NCI-H128 (cell line): ENCODE measurements at regions not wholly inside any gene's neighbourhood (a gene's known extent, or its start where the extent isn't known, plus 50 kb on each side); places are given as distances from the start of the nearest gene placed in this dataset.

Experiments used
- DNase-seq: peaks from one replicate; lab custom pipeline; 2025; ENCODE audit not compliant: unreplicated experiment; lab: John Stamatoyannopoulos, UW

DNA sequence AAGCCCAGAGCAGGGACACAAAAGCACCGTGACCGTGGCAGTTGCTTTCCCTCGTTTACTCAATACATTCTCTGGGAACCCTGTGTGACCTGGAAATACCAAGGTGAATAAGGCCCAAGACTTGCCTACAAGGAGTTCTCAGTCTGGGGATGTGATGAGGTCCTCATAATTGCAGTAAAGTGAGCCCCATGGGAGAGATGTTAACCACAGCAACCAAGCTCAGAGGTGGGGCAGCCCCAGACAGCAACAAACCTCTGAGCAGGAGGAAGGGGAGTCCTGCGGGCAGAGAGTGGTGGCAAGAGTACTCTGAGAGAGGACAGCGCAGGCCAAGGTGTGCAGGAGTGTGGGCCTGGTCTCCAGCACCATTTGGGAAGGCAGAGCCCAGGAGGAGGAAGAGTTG is 91.6 kb downstream of the TTC32 start:
- no peak for DNase-seq

DNA sequence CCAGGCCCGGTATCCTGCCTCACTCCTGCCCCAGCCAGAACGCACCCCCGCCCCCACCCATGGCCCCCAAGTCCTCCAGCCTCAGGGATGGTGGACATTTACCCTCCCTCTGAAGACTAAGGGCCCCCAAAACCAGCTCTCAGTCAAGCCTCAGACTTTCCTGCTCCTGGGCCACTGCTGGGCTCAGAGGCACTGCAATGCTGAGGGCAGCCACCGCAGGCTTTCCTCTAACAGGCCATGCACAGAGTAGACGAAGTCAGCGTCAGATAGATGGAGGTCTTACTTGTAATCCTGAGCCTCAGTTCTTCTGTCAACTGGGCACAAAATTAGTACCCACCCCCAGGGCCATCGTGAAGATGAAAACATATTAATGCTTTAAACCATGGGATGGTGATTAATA is 92.6 kb downstream of the TTC32 start:
- no peak for DNase-seq

DNA sequence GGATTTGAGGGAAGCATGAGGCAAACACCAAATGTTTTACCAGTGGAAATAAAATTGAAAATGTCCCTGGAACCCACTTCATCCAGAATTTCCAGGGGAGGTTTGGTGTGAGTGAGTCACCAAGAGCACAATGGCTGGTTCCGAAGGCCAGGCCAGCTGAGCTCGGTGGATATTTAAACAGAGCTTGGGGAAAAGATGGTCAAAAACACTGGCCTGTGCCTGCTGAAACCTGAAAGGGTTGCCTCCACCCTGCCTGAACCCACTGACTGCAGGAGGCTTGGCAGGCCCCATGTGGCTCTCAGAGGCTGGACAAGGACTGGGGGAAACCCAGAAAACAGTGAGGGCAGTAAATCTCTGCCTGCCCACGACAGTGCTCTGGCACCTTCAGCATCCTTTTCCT is 93.9 kb downstream of the TTC32 start:
- DNase-seq = no peak

DNA sequence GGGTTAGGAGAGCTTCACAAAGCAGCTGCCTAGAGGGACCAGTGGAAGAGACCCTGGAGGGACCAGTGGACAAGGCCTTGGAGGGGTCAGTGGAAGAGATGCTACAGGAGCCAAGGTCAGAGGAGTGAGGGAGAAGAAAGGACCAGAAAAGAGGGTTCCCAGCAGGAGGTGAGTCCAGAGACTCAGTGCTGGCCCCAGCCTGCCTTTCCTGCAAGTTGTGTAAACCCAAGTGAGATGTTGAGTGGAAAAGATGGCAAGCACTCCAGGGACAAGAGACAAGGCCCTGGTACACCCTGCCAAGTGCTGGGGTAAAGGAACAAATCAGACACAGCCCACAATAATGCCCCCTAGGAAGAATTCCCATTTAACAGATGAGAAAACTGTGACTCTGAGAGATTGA is 94.4 kb downstream of the TTC32 start:
- no peak for DNase-seq

DNA sequence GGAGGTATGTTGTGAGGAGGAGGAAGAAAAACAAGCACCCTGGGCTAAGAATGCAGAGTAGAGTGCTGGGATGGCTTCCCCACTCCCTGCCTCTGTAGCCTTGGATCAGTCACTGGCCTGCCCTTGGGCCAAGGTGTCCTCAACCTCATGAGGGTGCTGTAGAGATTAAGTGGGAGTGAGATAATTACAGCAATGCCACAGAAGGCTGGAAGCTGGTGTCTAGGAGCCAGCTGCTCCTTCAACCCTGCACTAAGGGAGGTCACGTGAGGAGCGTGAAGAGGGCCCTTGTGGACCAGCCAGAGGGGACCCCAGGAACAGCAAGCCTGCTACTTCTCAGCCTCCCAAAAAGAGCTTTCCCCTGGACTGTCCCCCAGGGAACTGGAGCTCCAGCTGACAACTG is 95.2 kb downstream of the TTC32 start:
- DNase-seq = no peak

DNA sequence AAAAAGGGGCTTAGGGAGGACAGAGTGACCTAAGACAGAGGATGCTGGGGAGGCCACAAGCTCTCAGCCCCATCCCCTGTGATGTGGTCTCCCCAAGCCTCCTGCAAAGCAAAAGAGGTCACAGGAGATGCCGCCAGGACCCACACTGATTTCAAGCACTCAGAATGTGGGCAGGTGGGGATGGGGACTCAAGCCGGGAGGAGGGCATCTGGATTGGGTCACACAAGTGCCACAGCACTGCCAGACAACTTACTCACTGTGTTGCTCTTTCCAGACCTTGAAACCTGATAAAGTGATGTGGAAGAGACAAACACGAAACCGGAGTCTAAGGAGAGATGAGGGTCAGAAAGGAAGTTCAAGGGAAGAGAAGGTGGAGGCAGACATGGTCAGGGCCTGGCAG is 95.7 kb downstream of the TTC32 start:
- no peak for DNase-seq

DNA sequence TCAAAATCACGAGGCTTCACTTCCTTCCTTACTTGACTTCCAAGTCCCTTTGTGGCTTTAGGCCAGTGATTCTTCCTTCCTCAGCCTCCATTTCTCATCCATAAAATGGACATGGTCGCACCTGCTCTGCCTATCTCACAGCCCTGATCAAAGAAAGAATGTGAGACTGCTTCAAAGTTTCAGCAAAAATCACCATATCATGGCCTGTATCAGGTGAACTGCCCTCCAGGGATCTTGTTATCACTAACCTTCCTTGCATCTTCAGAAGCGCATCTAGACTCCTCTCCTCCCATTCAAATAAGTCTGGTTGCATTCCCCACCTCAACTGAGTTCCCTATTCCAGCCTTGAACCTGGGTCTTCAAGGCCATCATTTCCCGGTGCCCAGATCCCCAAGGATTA is 96.5 kb downstream of the TTC32 start:
- no peak for DNase-seq

DNA sequence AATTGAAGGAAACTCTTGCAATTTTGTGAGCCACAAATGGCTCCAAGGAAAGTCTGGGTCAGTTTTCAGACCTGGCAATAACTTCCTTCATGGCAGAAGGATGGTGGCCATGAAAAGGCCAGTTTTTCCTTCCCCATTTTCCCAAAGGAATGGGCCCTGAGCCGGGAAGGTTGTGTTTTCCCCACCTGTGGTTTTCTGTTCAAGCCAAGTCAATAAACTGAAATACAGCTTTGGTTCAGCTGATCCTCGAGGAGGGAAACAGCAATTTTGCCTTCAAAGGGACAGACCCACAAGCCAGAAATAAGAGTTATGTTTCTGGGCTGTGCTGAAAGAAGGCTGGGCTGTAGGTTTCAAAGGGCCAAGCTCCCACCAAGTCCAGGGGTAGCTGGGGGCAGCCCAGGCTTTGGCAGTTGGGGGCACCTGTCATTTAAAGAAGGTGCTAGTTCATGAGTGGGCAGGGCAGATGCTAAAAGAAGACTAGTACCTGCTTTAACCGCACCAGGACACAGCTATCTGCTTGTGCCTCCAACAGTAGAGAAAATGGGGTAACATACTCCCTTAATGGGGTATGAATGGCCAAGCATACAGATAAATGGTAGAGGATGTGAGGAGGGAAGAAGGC is 97.0 kb downstream of the TTC32 start:
- no peak for DNase-seq

DNA sequence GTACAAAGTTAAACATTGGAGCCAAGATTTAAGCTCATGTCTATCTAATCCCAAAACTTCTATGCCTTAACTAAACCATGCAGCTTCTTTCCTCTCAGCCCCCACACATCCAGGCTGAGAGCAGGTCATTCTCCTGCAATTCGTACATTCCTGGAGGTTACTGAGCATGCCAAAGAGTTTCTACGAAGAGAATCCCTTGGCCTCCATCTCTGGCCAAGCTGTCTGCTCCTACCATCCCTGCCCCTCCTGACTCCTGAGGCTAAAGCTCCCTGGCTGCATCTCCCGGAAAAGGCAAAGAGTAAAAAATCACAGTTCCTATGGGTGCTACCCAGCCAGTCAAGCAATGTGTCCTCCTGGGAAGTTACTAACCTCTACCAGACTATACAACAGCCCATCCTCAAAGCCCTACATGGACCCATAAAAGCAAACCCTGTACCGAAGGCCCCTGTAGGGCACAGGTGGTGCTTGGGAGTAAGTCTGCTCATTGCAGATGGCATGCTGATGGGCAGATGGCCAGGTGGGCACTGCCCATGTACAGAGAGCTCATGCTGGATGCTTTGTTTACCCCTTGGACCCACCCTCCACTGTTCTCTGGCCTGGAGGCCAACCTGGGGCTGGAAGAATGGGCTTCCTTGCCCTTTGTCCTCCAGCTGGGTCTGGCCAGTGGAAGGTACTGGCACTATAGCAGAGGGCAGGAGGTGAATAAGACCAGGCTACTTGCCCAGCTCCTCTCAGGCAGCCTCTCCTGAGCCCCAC is 99.5 kb downstream of the TTC32 start:
- no peak for DNase-seq

DNA sequence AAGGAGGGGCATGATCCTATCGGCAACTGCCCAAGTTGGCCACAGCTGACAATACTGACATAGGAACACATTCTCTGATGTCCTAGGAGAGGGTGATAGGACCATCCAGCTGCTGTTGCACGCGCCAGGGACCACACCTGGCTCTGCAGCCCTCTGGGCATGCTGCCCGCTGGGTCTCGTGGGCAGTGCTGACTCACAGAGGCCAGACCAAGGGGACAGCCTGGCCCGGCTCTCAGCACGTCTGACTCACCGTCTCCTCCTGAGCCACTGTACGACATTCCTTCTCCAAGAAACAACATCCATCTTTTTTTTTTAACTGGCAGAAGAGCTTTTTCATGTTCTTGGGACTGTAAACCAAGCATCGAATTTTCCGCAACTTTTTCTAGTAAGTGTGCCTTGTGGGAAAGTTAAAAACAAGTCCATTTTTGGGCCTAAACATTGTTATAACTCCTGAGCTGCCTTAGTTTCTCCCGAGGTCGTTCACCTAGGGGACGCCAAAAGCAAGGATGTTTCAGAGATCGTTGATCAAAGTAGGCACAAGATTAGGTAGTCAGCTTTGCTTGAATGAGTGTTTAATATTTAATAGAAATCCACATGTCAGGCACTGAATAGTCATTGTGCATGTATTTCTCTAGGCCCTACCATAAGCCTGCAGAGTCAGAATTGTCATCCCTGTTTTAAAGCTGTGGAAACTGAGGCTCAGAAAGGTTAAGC is 100.3 kb downstream of the TTC32 start:
- no peak for DNase-seq

DNA sequence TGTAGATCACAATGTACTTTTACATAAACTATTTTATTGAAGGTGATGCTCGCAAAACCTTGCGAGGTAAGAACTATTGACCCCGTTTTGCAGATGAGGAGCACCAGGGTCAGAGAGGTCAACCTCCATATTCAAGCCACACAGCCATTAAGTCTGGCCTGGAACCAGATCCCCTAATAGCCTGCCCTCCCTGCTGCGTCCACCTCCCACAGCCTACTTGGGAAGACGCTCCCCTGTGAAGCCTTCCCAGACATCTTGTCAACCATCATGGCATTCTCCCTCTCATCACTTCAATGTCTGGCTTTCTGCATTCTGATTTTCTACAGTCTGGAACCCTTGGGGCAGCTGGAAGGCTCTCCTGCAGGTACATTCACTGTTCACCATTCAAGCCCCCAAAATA is 101.0 kb downstream of the TTC32 start:
- DNase-seq = no peak

DNA sequence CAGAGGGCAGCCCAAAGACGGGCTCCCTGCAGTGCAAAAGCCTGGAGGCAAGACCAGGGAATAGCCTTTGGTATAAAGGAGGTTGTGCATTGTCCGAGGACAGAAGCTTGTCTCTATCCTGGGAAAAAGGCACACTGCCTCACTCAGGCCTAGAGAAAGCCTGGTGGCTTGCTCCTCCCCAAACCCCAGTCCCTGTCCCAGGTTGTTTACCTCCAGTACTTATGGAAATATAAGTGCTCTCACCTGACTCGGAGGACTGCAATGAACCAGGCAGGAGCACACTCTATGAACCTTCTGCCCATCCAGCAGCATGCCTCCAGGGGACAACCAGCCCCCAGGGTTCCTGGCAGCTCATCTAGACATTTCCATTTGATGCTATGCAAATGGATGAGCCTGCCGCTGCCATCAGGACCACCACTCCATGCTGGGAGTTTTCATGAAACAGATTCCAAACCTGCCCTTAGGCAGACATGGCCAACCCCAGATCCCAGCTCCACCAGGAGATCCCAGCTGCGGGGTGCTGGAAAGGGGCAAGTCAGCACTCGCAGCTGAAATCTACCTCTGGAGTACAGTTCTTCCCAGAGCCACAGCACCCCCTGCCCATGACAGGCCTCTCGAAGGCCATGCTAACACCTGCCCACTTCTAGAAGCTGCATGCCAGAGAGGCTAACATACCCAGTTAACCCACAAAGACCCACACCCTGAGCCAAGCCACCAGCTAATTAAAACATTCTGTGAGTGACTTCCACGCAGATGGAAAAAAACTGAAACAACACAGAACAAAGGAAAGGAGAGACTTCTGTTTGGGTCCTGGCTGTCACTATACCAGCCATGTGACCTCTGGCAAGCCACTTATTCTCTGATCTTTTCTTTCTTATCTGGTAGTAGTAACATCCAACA is 101.7 kb downstream of the TTC32 start:
- DNase-seq = no peak

DNA sequence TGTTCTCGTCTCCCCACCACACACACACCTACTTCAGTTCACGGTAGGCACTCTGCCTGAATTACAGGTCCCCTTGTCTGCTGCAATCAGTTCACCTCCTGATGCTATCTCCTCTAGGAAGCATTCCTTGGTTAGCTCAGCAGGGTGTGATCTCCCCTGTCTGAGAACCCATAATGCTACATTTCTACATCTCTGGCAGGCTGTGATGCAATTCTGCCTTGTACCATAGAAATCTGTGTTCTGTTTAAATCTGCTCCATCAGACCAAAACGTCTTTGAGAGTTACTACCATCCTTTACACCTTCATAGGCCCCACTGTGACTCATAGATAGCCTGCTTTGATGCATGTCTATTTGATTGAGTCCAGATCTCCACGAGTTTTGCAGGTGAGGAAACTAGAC is 103.9 kb downstream of the TTC32 start:
- no peak for DNase-seq

DNA sequence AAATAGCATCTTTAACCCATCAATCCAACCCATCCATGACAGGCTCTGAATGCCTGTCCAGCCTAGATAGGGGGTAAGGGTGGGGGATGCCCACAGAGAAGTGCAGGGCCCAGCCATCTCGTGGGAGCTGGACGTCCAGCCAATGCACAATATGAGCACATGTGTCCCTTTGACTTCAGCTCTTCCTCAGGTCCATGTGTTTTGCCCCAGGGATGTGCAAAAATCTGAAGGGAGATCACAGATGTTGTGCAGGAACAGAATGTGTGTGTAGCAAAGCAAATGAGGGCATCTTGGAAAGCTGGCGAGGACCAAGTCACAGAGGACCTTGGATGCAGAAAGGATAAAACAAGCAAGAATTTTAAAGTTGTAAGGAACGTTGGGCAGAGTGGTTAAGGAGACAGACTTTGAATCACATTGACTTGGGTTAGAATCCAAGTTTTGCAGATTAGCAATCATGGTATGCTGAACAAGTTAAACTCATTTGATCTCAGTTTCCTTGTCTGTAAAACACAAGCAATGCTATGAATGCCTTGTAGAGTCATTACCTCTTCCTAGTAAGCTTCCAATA is 104.5 kb downstream of the TTC32 start:
- DNase-seq = no peak

DNA sequence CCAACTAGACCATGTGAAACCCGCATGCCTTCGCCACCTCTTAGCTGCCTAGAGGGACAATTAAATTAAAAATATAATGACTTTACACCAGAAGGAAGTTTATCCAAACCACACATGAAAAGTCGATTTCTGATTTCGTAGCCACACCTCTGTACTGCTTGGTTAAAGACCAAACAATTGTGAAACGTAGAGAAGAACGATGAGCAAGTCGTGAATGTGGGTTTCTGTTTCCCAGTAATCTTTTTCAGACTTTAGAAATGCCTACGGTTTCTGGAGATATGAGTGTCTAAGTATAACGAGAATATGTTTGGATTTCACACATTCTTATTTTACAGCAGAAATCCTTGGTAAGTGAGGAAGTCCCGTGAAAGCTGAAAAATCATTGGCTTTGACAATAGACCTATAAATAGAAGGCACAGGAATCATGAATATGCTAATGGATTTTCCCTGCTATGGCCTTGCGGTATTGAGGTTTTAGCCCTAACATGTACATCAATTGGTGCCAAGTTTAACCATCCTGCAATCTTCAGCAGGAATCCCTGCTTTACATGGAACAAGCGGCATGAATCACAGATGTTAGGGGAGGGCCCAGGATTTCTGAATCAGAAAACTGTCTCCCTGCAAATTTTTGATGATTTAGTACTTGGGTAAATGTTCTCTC is 105.6 kb downstream of the TTC32 start:
- DNase-seq = no peak

DNA sequence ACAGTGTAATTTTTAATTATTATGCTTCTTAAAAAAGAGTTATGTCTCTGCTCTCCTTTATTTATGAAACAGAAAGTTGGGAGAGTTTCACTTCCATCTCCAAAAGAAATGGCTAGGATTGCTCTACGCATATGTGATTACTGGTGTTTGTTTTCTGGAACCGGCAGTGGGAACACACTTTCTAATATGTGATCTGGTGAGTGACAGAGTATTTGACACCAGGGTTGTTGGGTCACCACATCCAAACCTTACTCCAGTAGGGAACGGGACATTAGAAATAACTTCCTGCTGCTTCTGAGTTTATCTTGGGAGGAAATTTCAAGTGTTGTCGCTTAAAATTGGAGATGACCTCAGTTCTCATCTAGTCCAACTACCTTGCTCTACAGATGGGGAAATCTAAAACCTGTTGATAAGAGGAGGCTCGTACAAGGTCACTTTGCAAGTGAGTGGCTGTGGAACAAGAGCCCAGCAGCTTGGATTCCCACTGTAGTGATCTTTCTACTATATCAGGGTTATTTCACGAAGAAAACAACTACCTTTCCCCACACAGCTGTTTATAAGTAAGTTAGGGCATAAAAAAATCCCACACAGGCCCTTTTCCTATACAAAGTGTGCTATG is 108.5 kb downstream of the TTC32 start:
- DNase-seq = no peak

DNA sequence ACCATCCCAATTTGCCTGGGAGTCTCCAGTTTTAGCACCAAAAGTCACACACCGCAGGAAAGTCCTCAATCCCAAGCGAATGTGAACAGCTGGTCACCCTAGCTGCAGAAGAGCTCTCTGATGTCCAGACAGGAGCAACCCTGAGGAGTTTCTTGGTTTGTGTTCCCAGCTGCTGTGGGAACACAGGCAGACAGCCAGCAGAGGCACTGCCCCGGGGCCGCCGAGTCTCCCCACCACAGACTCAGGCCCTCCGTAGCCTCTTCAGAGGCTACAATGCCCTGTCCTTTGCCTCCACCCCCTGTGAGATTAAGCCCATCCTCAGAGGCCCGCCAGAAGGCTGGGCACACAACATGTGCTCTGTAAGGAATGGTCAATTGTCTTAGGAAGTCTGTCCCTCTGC is 111.5 kb downstream of the TTC32 start:
- no peak for DNase-seq

DNA sequence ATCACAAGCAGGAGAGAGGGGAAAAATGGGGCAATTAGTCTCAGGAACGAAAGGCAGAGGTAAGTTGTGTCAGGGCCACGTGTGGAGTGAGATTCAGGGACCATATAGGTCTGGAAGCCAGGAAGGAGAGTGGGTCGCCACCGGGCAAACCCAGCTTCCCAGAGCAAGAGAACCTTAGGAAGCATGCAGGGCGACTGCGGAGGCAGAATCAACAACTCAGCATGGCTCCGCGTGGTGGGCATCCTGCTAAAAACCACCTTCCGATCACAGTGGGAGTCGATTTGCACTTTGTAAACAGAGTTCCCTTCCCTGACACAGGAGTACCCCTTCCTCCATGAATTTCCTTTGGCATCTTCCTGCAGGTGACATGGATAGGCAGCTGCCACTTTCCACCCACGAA is 114.6 kb downstream of the TTC32 start:
- DNase-seq = no peak

DNA sequence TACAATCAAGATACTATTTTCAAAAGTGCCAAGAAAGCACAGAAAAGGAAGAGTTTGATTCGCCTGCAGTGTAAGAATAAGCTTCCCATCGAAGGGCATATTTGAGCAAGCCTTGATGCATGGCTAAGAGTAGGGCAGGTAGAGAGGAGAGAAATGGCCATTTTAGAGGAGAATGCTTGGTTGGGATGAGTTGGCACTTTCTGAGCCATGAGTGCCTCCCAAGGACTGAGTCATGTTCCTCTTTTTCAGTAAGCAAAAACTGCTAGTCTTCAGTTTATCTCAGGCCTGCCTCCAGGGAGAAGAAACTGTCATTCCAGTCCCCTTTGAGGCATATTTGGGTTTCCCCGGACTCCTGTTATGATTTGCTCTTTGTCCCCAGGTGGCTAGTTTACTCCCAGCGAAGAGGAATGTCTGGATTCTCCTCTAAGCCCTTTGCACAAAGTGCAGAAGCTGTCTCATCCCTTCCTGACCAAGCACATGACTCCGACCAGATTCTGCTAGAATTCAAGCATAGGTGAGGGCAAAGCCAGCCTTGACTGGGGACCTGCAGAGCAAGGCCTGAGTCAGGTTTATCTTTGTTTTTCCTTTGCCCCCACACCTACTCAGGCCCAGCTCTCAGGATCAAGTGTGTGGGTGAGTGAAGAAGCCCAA is 115.2 kb downstream of the TTC32 start:
- no peak for DNase-seq

DNA sequence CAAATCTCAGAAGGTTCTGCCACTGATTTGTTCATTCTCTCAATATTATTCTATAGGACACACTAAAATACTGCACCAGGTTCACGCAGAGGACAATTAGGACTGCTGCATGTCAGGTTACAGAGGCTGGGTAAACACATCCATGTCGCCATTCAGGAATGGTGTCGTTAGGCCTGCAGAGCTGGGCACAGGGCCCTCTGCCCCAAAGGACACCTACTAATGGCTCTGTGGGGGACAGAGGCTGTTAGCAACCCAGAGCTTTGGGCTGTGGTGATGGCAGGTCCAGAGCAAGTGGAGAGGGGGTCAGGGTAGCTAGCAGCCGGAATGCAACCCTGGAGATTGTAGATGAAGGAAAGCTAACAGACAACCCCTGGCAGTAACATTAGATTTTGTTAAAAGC is 115.9 kb downstream of the TTC32 start:
- DNase-seq = no peak
